ENCODE measurements at regions not wholly inside any gene's neighbourhood (a gene's known extent, or its start where the extent isn't known, plus 50 kb on each side); places are given as distances from the start of the nearest gene placed in this dataset.

GRCh38 chr7:156174428-156174827 lies 362.2 kb upstream of the SHH start:
- 40 to 44% methylated on average over 16 to 17 of the region's 17 CpGs for WGBS, 2 experiments (ENCODE audit: low coverage in 1 of 2, low lambda C conversion rate in 2 of 2, missing lambda C conversion rate in 2 of 2)

GRCh38 chr7:156173748-156174353 lies 361.6 kb upstream of the SHH start:
- H3K9ac ChIP-seq: no peak overlapping the region
- no peak for DNase-seq
- H3K36me3 ChIP-seq (ENCODE audit: low read depth): no peaks in the 10 kb centered on the region
- H3K4me2 ChIP-seq (ENCODE audit: unreplicated experiment): no peak overlapping the region
- in situ Hi-C loops (cut with MboI): no loop called here
- no peaks in the 10 kb centered on the region for H3K79me2 ChIP-seq (ENCODE audit: insufficient read depth)
- no peaks in the 10 kb centered on the region for H3K27me3 ChIP-seq (replicated peaks; ENCODE audit: insufficient read depth)
- no peak overlapping the region for H3K27ac ChIP-seq
- no peaks in the 10 kb centered on the region for H3F3A ChIP-seq (ENCODE audit: insufficient read depth)
- no peaks in the 10 kb centered on the region for H3K4me1 ChIP-seq (ENCODE audit: insufficient read depth)
- no peak overlapping the region for H3K4me3 ChIP-seq
- no peaks in the 10 kb centered on the region for H3K9me2 ChIP-seq (ENCODE audit: insufficient read depth)
- TF ChIP-seq EZH2phosphoT487 (IDR thresholded peaks at IDR 0.05; ENCODE audit: insufficient read depth, low read depth) (no peak), EZH2 (IDR thresholded peaks at IDR 0.05; ENCODE audit: insufficient read depth, poor library complexity, severe bottlenecking) (no peak)
- H4K20me1 ChIP-seq (ENCODE audit: insufficient read depth): no peaks in the 10 kb centered on the region
- H3K9me3 ChIP-seq (ENCODE audit: low read depth): no peaks in the 10 kb centered on the region
- H2AFZ ChIP-seq: no peak overlapping the region
- WGBS, 2 experiments (ENCODE audit: low coverage in 1 of 2, low lambda C conversion rate in 2 of 2, missing lambda C conversion rate in 2 of 2): 23 to 28% methylated on average over 18 of the region's 18 CpGs

More at GRCh38 chr7:156174428-156174827, 362.2 kb upstream of the SHH start:
- no peak overlapping the region for H2AFZ ChIP-seq
- no peak for TF ChIP-seq EZH2 (IDR thresholded peaks at IDR 0.05; ENCODE audit: insufficient read depth, poor library complexity, severe bottlenecking)
- TF ChIP-seq EZH2phosphoT487 (IDR thresholded peaks at IDR 0.05; ENCODE audit: insufficient read depth, low read depth): no peak
- H3K27ac ChIP-seq: no peak overlapping the region
- DNase-seq: no peak
- no peaks in the 10 kb centered on the region for H3K9me2 ChIP-seq (ENCODE audit: insufficient read depth)
- no peaks in the 10 kb centered on the region for H3K79me2 ChIP-seq (ENCODE audit: insufficient read depth)
- H4K20me1 ChIP-seq (ENCODE audit: insufficient read depth): no peaks in the 10 kb centered on the region
- no peak overlapping the region for H3K9ac ChIP-seq
- H3F3A ChIP-seq (ENCODE audit: insufficient read depth): no peaks in the 10 kb centered on the region
- H3K4me1 ChIP-seq (ENCODE audit: insufficient read depth): no peaks in the 10 kb centered on the region
- no peaks in the 10 kb centered on the region for H3K36me3 ChIP-seq (ENCODE audit: low read depth)
- H3K9me3 ChIP-seq (ENCODE audit: low read depth): no peaks in the 10 kb centered on the region
- in situ Hi-C loops (cut with MboI): no loop called here
- no peaks in the 10 kb centered on the region for H3K27me3 ChIP-seq (replicated peaks; ENCODE audit: insufficient read depth)
- H3K4me2 ChIP-seq (ENCODE audit: unreplicated experiment): no peak overlapping the region
- H3K4me3 ChIP-seq: no peak overlapping the region

DNA sequence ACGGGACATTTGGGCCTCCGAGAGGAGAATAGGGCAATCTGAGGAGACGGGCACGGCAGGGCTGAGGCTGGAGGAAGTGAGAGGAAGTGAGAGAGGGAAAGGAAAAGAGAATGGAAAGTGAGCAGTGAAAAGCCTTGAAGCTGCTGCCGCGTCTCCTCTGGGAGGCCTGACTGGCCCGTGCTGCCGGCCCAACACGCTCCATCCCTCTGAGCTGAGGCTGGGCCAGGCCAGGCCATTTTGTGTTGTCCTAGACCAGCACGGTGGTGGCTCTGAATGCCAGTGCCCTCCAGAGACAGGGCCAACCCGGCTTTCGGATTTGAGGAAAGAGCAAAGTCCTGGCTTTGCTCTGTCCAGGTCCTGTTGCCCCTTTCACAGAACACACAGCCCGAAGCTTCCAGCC lies 361.1 kb upstream of the SHH start:
- H3K4me2 ChIP-seq (ENCODE audit: unreplicated experiment): no peak overlapping the region
- no peaks in the 10 kb centered on the region for H3K9me3 ChIP-seq (ENCODE audit: low read depth)
- H3F3A ChIP-seq (ENCODE audit: insufficient read depth): no peaks in the 10 kb centered on the region
- no peak for TF ChIP-seq EZH2 (IDR thresholded peaks at IDR 0.05; ENCODE audit: insufficient read depth, poor library complexity, severe bottlenecking)
- TF ChIP-seq EZH2phosphoT487 (IDR thresholded peaks at IDR 0.05; ENCODE audit: insufficient read depth, low read depth): no peak
- H3K4me3 ChIP-seq: no peak overlapping the region
- H3K27me3 ChIP-seq (replicated peaks; ENCODE audit: insufficient read depth): no peaks in the 10 kb centered on the region
- no peak for DNase-seq
- 32 to 34% methylated on average over 12 to 13 of the region's 13 CpGs for WGBS, 2 experiments (ENCODE audit: low coverage in 1 of 2, low lambda C conversion rate in 2 of 2, missing lambda C conversion rate in 2 of 2)
- no peaks in the 10 kb centered on the region for H3K79me2 ChIP-seq (ENCODE audit: insufficient read depth)
- in situ Hi-C loops (cut with MboI): no loop called here
- no peak overlapping the region for H2AFZ ChIP-seq
- no peak overlapping the region for H3K9ac ChIP-seq
- H3K9me2 ChIP-seq (ENCODE audit: insufficient read depth): no peaks in the 10 kb centered on the region
- no peaks in the 10 kb centered on the region for H3K4me1 ChIP-seq (ENCODE audit: insufficient read depth)
- H4K20me1 ChIP-seq (ENCODE audit: insufficient read depth): no peaks in the 10 kb centered on the region
- no peaks in the 10 kb centered on the region for H3K36me3 ChIP-seq (ENCODE audit: low read depth)
- H3K27ac ChIP-seq: no peak overlapping the region

DNA sequence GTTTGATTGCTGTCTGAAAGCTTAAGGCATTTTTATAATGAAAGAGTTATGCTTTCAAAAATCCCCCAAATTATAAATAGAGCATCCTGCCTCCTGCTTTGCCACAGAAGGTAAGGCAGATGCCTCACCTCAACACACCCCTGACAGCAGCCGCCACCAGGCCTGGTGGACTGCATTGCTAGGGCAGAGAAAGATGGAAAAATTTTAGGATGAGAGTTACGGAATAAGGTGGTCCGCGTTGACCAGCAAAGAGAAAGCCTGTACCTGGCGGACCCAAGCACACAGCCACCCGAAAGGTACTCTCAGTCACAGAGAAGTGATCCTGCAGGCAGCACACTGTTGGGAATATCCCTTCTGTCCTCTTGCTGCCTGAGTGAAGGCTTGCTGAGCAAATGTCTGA lies 360.4 kb upstream of the SHH start:
- no peak for DNase-seq
- H3K4me2 ChIP-seq (ENCODE audit: unreplicated experiment): no peak overlapping the region
- H3F3A ChIP-seq (ENCODE audit: insufficient read depth): no peaks in the 10 kb centered on the region
- H2AFZ ChIP-seq: no peak overlapping the region
- in situ Hi-C loops (cut with MboI): no loop called here
- H3K9ac ChIP-seq: no peak overlapping the region
- H3K4me1 ChIP-seq (ENCODE audit: insufficient read depth): no peaks in the 10 kb centered on the region
- no peaks in the 10 kb centered on the region for H3K9me2 ChIP-seq (ENCODE audit: insufficient read depth)
- 27 to 41% methylated on average over 6 of the region's 6 CpGs for WGBS, 2 experiments (ENCODE audit: low coverage in 1 of 2, low lambda C conversion rate in 2 of 2, missing lambda C conversion rate in 2 of 2)
- no peaks in the 10 kb centered on the region for H3K36me3 ChIP-seq (ENCODE audit: low read depth)
- no peak overlapping the region for H3K27ac ChIP-seq
- no peak overlapping the region for H3K4me3 ChIP-seq
- no peaks in the 10 kb centered on the region for H3K9me3 ChIP-seq (ENCODE audit: low read depth)
- H4K20me1 ChIP-seq (ENCODE audit: insufficient read depth): no peaks in the 10 kb centered on the region
- TF ChIP-seq EZH2phosphoT487 (IDR thresholded peaks at IDR 0.05; ENCODE audit: insufficient read depth, low read depth) (no peak), EZH2 (IDR thresholded peaks at IDR 0.05; ENCODE audit: insufficient read depth, poor library complexity, severe bottlenecking) (no peak)
- no peaks in the 10 kb centered on the region for H3K79me2 ChIP-seq (ENCODE audit: insufficient read depth)
- H3K27me3 ChIP-seq (replicated peaks; ENCODE audit: insufficient read depth): no peaks in the 10 kb centered on the region

Measured in GM23248 (cell line).